GM19035 (cell line): ENCODE measurements at regions not wholly inside any gene's neighbourhood (a gene's known extent, or its start where the extent isn't known, plus 50 kb on each side); places are given as distances from the start of the nearest gene placed in this dataset.
"Not testable (repeated sequence)": the region's sequence is repeated elsewhere in the genome, so short reads cannot be mapped to it uniquely, and the experiment has no call there.

Source experiments
- ATAC-seq: cut with Tn5 transposase; IDR thresholded peaks from one replicate; pipeline ENCODE4 v1.9.1; 2021; ENCODE audit not compliant: unreplicated experiment

DNA sequence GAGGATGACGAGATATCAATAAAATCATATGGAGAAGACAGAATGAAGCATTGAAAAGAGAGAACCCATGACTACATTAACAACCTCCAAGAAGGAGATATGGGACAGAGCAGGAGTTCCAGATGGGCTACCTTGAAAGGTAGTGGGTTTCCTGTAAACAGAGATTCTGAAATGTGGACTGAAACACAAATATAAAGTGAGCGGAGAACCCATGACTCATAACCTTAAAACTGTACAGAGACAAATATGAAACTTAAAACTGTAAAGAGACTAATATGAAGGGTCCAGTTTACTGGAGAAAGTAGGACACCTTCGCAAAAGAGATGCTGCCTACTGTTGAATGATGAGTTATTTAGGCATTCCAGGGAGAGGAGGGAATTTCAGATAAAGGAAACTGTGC, 383.7 kb downstream of the CAAP1 start:
- ATAC-seq = no peak

- no peak for ATAC-seq
Observed at GRCh38 chr9:26504057-26504456, 388.5 kb downstream of the CAAP1 start.

- ATAC-seq = no peak
Observed at GRCh38 chr9:26502311-26502710, 390.3 kb downstream of the CAAP1 start.

GRCh38 chr9:26500471-26500870, 392.1 kb downstream of the CAAP1 start:
- ATAC-seq = no peak

DNA sequence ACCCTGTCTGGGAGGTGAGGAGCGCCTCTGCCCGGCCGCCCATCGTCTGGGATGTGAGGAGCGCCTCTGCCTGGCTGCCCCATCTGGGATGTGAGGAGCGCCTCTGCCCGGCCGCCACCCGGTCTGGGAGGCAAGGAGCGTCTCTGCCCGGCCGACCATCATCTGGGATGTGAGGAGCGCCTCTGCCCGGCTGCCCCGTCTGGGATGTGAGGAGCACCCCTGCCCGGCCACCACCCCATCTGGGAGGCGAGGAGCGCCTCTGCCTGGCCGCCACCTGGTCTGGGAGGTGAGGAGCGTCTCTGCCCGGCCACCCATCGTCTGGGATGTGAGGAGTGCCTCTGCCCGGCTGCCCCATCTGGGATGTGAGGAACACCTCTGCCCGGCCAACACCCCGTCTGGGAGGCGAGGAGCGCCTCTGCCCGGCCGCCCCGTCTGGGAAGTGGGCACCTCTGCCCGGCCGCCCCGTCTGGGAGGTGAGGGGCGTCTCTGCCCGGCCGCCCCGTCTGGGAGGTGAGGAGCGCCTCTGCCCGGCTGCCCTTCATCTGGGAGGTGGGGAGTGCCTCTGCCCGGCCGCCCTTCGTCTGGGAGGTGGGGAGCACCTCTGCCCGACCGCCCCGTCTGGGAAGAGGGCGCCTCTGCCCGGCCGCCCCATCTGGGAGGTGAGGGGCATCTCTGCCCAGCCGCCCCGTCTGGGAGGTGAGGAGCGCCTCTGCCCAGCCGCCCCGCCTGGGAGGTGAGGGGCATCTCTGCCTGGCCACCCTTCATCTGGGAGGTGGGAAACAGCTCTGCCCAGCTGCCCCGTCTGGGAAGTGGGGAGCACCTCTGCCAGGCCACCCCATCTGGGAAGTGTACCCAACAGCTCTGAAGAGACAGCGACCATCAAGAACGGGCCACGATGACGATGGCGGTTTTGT, 399.7 kb downstream of the CAAP1 start:
- not testable (repeated sequence) for ATAC-seq

GRCh38 chr9:26491922-26492607, 400.5 kb downstream of the CAAP1 start:
- ATAC-seq = not testable (repeated sequence)

DNA sequence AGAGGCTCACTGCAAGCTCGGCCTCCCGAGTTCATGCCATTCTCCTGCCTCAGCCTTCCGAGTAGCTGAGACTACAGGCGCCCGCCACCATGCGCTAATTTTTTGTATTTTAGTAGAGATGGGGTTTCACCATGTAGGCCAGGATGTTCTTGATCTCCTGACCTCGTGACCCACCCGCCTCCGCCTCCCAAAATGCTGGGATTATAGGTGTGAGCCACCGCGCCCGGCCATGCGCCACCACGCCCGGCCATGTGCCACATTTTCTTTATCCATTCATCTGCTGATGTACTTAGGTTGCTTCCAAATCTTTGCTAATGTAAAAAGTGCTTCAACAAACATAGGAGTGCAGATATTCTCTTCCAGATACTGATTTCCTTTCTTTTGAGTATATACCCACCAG, 408.6 kb downstream of the CAAP1 start:
- ATAC-seq = no peak

- no peak for ATAC-seq
Observed at GRCh38 chr9:26477963-26478362, 414.6 kb downstream of the CAAP1 start.

DNA sequence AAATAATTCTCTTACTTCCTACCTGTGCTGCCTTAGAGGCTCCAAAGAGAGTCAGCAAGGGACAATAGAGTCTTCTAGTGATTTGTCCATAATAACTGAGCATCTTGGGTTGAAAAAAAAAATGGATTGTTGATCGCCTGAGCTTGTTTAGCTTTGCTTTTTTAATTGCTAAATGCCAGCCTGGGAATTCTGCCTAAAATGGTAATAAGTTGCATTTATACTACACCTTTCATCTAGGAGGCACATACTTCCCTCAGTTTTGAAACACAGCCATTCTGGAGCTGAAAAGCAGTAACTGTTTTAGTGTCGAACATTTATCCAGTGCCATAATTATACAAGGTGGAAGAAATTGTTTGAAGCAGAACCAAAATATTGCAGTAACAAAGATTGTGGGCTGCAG, 421.3 kb downstream of the CAAP1 start:
- no peak for ATAC-seq

GRCh38 chr9:26470284-26470683, 422.3 kb downstream of the CAAP1 start:
- no peak for ATAC-seq

GRCh38 chr9:26463837-26464236, 428.8 kb downstream of the CAAP1 start:
- no peak for ATAC-seq

- ATAC-seq = no peak
Observed at GRCh38 chr9:26462751-26463150, 429.9 kb downstream of the CAAP1 start.

GRCh38 chr9:26462213-26462612, 430.4 kb downstream of the CAAP1 start:
- ATAC-seq = no peak

DNA sequence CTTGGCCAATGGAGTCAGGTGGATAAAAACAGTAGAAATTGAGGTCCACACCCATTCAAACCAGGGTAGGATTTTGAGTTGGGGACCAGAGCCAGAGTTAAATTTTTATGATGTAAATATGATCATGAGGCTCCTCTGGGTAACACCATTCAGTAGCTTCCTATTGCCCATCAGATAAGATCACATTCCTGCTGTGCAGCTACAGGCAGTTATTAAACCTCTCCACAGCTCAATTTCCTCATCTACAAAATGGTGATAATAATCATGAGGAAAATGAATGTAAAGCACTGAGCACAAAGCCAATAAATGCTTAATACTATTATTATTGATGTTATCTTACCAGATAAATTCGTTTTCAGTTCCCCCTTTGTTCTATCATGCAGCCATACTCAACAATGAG, 432.0 kb downstream of the CAAP1 start:
- no peak for ATAC-seq

- ATAC-seq = no peak
Observed at GRCh38 chr9:26459959-26460358, 432.6 kb downstream of the CAAP1 start.

- no peak for ATAC-seq
Observed at GRCh38 chr9:26458054-26458453, 434.5 kb downstream of the CAAP1 start.

DNA sequence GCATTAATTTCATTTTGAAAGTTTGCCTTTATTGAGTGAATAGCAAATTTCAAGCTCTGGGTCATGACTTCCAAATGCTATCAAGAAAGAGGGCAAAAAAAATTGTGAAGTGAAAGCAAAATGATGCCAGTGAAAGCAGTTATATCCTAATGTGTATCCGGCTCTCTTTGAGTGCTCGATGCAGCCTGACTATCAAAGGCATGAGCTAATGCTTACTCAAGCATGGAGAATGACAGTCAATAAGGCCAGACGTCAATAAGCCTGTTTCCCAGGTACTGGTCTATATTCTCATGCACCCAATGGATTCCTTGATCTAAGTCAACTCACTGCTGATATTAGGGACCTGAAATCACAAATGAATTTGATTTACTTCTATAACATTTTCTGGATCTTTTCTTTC, 435.5 kb downstream of the CAAP1 start:
- no peak for ATAC-seq

DNA sequence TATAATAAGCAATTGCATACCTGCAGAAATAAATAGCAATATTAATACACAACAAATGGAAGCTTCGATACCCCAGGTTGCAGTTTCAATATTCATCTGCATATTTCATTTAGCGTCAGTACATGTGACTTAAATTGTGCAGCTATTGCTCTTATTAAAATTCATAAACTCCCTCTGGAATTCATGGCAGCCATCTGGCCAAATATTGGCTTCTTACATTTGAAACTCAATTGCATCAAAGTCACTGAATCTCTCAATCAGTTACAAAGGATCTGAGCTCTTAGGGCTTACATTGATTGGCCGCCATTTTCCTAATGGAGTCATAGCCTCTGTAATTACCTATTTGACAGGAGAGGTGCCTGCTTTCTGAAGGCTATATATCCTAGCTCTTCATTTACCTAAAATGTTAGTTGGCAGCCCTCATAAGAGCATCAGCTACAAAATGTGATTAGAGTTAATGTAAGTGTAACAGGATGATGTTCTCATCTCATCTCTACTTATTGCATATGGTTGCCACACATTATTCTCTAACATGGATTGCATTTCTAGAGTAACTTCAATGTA, 453.5 kb downstream of the CAAP1 start:
- no peak for ATAC-seq

GRCh38 chr9:26437056-26437711, 455.4 kb downstream of the CAAP1 start:
- ATAC-seq = no peak

DNA sequence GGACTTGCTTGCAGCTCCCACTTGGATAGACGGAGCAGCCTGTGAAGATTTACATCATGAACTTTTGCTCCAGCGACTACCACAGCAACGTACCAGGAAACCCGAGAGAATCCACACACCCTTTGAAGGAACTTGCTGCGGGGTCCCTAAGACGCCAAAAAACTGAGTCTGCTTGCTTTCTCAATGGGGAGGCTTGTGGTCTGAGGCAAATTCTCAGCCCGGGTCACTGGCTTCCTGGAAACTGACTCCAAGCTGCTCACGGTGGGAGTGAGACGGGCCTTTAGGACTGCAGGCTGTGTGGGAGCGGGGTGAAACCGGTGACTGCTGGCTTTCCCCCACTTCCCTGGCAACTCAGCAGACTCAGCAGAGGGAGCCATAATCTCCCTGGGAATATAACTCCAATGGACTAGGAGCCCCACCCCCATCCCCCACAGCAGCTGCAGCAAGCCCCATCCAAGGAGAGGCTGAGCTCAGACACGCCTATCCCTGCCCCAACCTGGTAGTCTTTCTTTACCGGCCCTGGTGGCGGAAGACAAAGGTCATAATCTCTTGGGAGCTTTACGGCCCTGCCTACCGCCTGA, 466.0 kb downstream of the CAAP1 start:
- no peak for ATAC-seq

DNA sequence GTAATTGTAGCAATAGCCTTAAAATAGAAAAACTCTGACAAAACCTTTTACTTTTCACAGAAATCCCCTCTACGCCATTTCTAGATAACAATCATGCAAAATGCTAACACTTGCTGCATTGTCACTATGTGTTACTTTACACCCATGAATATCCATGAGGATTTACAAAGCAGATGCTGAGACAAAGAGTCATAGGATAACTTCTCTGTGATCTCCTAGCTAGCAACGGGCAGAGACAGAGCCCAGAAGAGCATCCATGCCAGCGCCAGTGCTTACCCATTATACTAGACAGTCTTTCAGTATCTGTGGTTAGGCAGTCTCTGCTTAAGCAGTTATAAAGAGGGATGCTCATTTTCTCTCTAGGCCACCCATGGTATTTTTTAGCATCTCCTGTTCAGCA, 474.1 kb downstream of the CAAP1 start:
- no peak for ATAC-seq
